Hepatocyte (in vitro differentiated cells): ENCODE measurements at regions not wholly inside any gene's neighbourhood (a gene's known extent, or its start where the extent isn't known, plus 50 kb on each side); places are given as distances from the start of the nearest gene placed in this dataset.

Source experiments
- EZH2 ChIP-seq: fragments of 200-600 bp; sonication (generic); IDR thresholded peaks from 2 replicates; pipeline ENCODE4 v1.6.1; 2016; ENCODE audit warnings: antibody characterized with exemption, mild to moderate bottlenecking, borderline replicate concordance
- EZH2phosphoT487 ChIP-seq: fragments of 200-600 bp; sonication (generic); IDR thresholded peaks from one replicate; pipeline ENCODE4 v1.6.1; 2018; ENCODE audit warnings: antibody characterized with exemption, mild to moderate bottlenecking, low read depth, moderate library complexity; ENCODE audit not compliant: unreplicated experiment, severe bottlenecking

DNA sequence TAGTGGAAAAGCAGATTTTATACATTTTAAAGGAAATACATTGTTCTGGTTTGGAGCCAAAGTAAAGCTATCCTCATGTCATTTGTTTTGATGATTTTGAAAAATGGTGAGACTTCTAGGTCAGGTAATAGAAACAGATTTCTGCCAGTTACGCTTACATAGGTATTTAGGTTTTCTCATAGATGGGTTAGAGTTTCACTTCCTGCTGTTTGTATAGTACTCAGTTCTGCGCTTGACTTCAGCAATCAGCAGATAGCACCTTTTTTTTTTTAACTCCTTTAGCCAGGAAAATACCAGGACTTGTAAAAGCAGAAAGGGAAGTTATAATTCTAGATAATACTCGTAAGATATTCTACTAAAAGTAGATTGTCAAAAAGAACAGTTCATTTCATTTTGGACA, 209.8 kb upstream of the POM121L12 start:
- no peak for TF ChIP-seq EZH2phosphoT487
- TF ChIP-seq EZH2: no peak
